Gastroesophageal sphincter (tissue), 3 donors: ENCODE measurements at regions not wholly inside any gene's neighbourhood (a gene's known extent, or its start where the extent isn't known, plus 50 kb on each side); places are given as distances from the start of the nearest gene placed in this dataset.

Source experiments
- EP300 ChIP-seq: sonication (generic); formaldehyde crosslinking; IDR thresholded peaks from one replicate; pipeline ENCODE4 v1.6.1; 2017; ENCODE audit warnings: antibody characterized with exemption, mild to moderate bottlenecking
- POLR2A ChIP-seq, 2 donors: fragments of 450-650 bp; IDR thresholded peaks; one replicate each; pipeline ENCODE4 v1.6.1; 2017; ENCODE audit warnings: antibody characterized with exemption in 2 of 2, mild to moderate bottlenecking in 2 of 2, moderate library complexity in 1 of 2
- POLR2AphosphoS5 ChIP-seq: sonication (generic); formaldehyde crosslinking; IDR thresholded peaks from one replicate; pipeline ENCODE4 v1.6.1; 2017; ENCODE audit warnings: antibody characterized with exemption
- TF ChIP-seq, protein P1 (sequence below), 4 experiments: fragments of 200-600 bp in 2 of 4; fragments of 450-650 bp in 2 of 4; sonication (generic) in 1 of 4; IDR thresholded peaks; one replicate each; pipeline ENCODE4 v1.5.1; 2017 to 2019; ENCODE audit warnings: antibody characterized with exemption in 4 of 4, mild to moderate bottlenecking in 2 of 4, moderate library complexity in 2 of 4

- TF ChIP-seq, protein P1, sequence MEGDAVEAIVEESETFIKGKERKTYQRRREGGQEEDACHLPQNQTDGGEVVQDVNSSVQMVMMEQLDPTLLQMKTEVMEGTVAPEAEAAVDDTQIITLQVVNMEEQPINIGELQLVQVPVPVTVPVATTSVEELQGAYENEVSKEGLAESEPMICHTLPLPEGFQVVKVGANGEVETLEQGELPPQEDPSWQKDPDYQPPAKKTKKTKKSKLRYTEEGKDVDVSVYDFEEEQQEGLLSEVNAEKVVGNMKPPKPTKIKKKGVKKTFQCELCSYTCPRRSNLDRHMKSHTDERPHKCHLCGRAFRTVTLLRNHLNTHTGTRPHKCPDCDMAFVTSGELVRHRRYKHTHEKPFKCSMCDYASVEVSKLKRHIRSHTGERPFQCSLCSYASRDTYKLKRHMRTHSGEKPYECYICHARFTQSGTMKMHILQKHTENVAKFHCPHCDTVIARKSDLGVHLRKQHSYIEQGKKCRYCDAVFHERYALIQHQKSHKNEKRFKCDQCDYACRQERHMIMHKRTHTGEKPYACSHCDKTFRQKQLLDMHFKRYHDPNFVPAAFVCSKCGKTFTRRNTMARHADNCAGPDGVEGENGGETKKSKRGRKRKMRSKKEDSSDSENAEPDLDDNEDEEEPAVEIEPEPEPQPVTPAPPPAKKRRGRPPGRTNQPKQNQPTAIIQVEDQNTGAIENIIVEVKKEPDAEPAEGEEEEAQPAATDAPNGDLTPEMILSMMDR (IDR thresholded peaks at IDR 0.05): no peak
- TF ChIP-seq POLR2A (IDR thresholded peaks at IDR 0.05): no peak
- no peak for TF ChIP-seq EP300
- TF ChIP-seq POLR2AphosphoS5: no peak
Measured at GRCh38 chr2:6168485-6168884, 476.3 kb downstream of the SOX11 start.
